ENCODE measurements at regions not wholly inside any gene's neighbourhood (a gene's known extent, or its start where the extent isn't known, plus 50 kb on each side); places are given as distances from the start of the nearest gene placed in this dataset.
"Not testable (repeated sequence)": the region's sequence is repeated elsewhere in the genome, so short reads cannot be mapped to it uniquely, and the experiment has no call there.

- TF ChIP-seq CTCF (conservative IDR thresholded peaks at IDR 0.05; ENCODE audit: low read depth, low read length) = no peak
- no peak overlapping the region for H3K4me3 ChIP-seq (ENCODE audit: low read depth, low read length)
- DNase-seq (ENCODE audit: low read depth) = no peak
These were observed 252.3 kb upstream of the MKLN1 start for GRCh38 chr7:131075406-131075805.

GRCh38 chr7:131076032-131076431 lies 251.6 kb upstream of the MKLN1 start:
- TF ChIP-seq CTCF (conservative IDR thresholded peaks at IDR 0.05; ENCODE audit: low read depth, low read length) = no peak
- no peak for DNase-seq (ENCODE audit: low read depth)
- no peak overlapping the region for H3K4me3 ChIP-seq (ENCODE audit: low read depth, low read length)

GRCh38 chr7:131076711-131077181 lies 250.9 kb upstream of the MKLN1 start:
- H3K4me3 ChIP-seq (ENCODE audit: low read depth, low read length) = no peak overlapping the region
- no peak for TF ChIP-seq CTCF (conservative IDR thresholded peaks at IDR 0.05; ENCODE audit: low read depth, low read length)
- no peak for DNase-seq (ENCODE audit: low read depth)

- no peak overlapping the region for H3K4me3 ChIP-seq (ENCODE audit: low read depth, low read length)
- no peak for DNase-seq (ENCODE audit: low read depth)
- TF ChIP-seq CTCF (conservative IDR thresholded peaks at IDR 0.05; ENCODE audit: low read depth, low read length) = no peak
These were observed 249.9 kb upstream of the MKLN1 start for GRCh38 chr7:131077735-131078134.

GRCh38 chr7:131080754-131081153 lies 246.9 kb upstream of the MKLN1 start:
- no peak overlapping the region for H3K4me3 ChIP-seq (ENCODE audit: low read depth, low read length)
- no peak for TF ChIP-seq CTCF (conservative IDR thresholded peaks at IDR 0.05; ENCODE audit: low read depth, low read length)
- DNase-seq (ENCODE audit: low read depth) = no peak

GRCh38 chr7:131081308-131081707 lies 246.4 kb upstream of the MKLN1 start:
- no peak for TF ChIP-seq CTCF (conservative IDR thresholded peaks at IDR 0.05; ENCODE audit: low read depth, low read length)
- DNase-seq (ENCODE audit: low read depth) = no peak
- H3K4me3 ChIP-seq (ENCODE audit: low read depth, low read length) = no peak overlapping the region

- H3K4me3 ChIP-seq (ENCODE audit: low read depth, low read length) = no peak overlapping the region
- TF ChIP-seq CTCF (conservative IDR thresholded peaks at IDR 0.05; ENCODE audit: low read depth, low read length) = no peak
These were observed 243.9 kb upstream of the MKLN1 start for GRCh38 chr7:131083781-131084180.

GRCh38 chr7:131084336-131084735 lies 243.3 kb upstream of the MKLN1 start:
- not testable (repeated sequence) for DNase-seq (ENCODE audit: low read depth); H3K4me3 ChIP-seq (ENCODE audit: low read depth, low read length)

More at GRCh38 chr7:131083781-131084180, 243.9 kb upstream of the MKLN1 start:
- DNase-seq (ENCODE audit: low read depth) = no peak

Data from epithelial cell of proximal tubule (primary cell).